GM10248 (cell line): ENCODE measurements at regions not wholly inside any gene's neighbourhood (a gene's known extent, or its start where the extent isn't known, plus 50 kb on each side); places are given as distances from the start of the nearest gene placed in this dataset.

Experiments
- CTCF ChIA-PET: fragments of 300-600 bp; sonication (Branson Sonifier 250); formaldehyde crosslinking; extraction: SDS; loops from one replicate; lab custom pipeline; 2021; ENCODE audit warnings: antibody characterized with exemption; lab: Yijun Ruan, JAX
- POLR2A ChIA-PET: fragments of 350-650 bp; sonication (Branson Sonifier 250); formaldehyde crosslinking; extraction: SDS; loops from one replicate; lab custom pipeline; 2020; ENCODE audit warnings: antibody characterized with exemption; lab: Yijun Ruan, JAX
- DNase-seq: peaks from one replicate; pipeline ENCODE4 v3.0.0; 2012; ENCODE audit errors: extremely low spot score
- TF ChIP-seq, protein P1 (sequence below): IDR thresholded peaks from 2 replicates; pipeline ENCODE4 v1.5.1; 2012; ENCODE audit warnings: mild to moderate bottlenecking, low read depth; ENCODE audit errors: extremely low read depth, missing control alignments, control extremely low read depth

DNA sequence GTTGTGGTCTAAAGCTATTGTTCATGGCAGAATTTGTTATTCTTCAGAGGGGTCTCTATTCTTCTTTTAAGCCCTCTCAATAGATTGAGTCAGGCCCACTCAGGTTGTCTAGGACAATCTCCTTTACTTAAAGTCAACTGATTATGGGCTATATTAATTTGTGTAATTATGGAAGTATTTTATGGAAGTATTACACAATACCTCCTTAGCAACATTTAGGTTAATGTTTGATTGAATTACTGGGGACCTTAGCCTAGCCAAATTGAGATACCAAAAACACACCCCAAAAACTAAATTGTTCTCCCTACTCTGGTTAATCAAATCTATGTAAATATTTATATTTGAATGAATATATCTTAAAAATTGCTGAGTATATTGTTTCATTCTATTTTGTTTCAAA, 347.1 kb upstream of the GRIN3A start:
- POLR2A ChIA-PET = no interaction called here
- no peak for DNase-seq
- CTCF ChIA-PET = no interaction called here
- TF ChIP-seq, protein P1, sequence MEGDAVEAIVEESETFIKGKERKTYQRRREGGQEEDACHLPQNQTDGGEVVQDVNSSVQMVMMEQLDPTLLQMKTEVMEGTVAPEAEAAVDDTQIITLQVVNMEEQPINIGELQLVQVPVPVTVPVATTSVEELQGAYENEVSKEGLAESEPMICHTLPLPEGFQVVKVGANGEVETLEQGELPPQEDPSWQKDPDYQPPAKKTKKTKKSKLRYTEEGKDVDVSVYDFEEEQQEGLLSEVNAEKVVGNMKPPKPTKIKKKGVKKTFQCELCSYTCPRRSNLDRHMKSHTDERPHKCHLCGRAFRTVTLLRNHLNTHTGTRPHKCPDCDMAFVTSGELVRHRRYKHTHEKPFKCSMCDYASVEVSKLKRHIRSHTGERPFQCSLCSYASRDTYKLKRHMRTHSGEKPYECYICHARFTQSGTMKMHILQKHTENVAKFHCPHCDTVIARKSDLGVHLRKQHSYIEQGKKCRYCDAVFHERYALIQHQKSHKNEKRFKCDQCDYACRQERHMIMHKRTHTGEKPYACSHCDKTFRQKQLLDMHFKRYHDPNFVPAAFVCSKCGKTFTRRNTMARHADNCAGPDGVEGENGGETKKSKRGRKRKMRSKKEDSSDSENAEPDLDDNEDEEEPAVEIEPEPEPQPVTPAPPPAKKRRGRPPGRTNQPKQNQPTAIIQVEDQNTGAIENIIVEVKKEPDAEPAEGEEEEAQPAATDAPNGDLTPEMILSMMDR = no peak

- TF ChIP-seq, protein P1 = no peak
- CTCF ChIA-PET = no interaction called here
- POLR2A ChIA-PET = no interaction called here
- no peak for DNase-seq
These were observed 333.8 kb upstream of the GRIN3A start for GRCh38 chr9:102072059-102072764.

GRCh38 chr9:102069969-102070368, 331.5 kb upstream of the GRIN3A start:
- POLR2A ChIA-PET = no interaction called here
- no peak for DNase-seq
- CTCF ChIA-PET = no interaction called here
- TF ChIP-seq, protein P1 = no peak

DNA sequence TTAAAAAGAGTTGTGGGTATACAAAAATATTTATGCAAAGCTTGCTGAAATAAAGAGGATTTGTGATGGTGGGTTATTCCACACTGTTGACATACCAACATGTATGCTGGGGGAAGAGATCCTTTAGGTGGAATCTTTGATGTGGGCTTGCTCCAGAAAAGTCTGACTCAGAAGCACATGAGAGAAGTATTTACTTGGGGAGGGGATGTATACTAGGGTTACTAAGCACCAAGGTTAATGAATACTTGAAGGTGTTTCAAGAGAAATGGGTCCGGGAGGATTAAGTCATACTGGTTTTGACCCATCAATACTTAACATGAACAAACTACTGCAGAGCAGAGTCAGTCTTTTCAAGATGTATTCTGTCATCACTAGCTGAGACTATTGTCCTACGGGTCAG, 316.4 kb upstream of the GRIN3A start:
- ChIA-PET CTCF (interaction anchor here (2.1 kb wide), 1 partner anchor 13 kb away, joined by 9 read pairs; no protein-coding TSS in a partner anchor), POLR2A (no interaction called here)
- TF ChIP-seq, protein P1 = no peak
- DNase-seq = no peak

- DNase-seq = no peak
- ChIA-PET CTCF (interaction anchor here (0.9 to 1.2 kb wide), 2 partner anchors 10 to 13 kb away, joined by 3 read pairs; no protein-coding TSS in a partner anchor), POLR2A (no interaction called here)
- TF ChIP-seq, protein P1 = no peak
These were observed 311.3 kb upstream of the GRIN3A start for GRCh38 chr9:102049586-102050246.

DNA sequence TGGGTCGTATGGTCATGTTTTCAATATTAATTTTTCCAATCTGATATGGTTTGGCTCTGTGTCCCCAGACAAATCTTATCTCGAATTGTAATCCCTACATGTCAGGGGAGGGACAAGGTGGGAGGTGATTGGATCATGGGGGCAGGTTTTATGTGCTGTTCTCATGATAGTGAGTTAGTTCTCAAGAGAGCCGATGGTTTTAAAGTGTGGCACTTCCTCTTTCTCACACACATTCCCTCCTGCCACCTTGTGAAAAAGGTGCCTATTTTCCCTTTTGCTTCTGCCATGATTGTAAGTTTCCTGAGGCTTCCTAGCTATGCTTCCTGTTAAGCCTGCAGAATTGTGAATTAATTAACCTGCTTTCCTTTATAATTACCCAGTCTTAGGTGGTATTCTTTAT, 309.1 kb upstream of the GRIN3A start:
- CTCF ChIA-PET = interaction anchor here (1.2 kb wide), 1 partner anchor 19 kb away, joined by 3 read pairs; no protein-coding TSS in a partner anchor

More for the DNA sequence above, 309.1 kb upstream of the GRIN3A start:
- TF ChIP-seq, protein P1 = no peak
- DNase-seq = no peak
- POLR2A ChIA-PET = no interaction called here
